Epithelial cell of proximal tubule (primary cell): ENCODE measurements at regions not wholly inside any gene's neighbourhood (a gene's known extent, or its start where the extent isn't known, plus 50 kb on each side); places are given as distances from the start of the nearest gene placed in this dataset.

Experiments
- DNase-seq: peaks from one replicate; pipeline ENCODE4 v3.0.0-alpha.2; 2011; ENCODE audit warnings: low read depth
- H3K4me3 ChIP-seq: 2 replicates; pipeline ENCODE4 v1.5.1; 2011; ENCODE audit warnings: low read depth, mild to moderate bottlenecking, low read length
- TF ChIP-seq, protein P1 (sequence below): conservative IDR thresholded peaks from 2 replicates; pipeline ENCODE4 v1.5.1; 2012; ENCODE audit warnings: low read depth, mild to moderate bottlenecking, low read length

DNA sequence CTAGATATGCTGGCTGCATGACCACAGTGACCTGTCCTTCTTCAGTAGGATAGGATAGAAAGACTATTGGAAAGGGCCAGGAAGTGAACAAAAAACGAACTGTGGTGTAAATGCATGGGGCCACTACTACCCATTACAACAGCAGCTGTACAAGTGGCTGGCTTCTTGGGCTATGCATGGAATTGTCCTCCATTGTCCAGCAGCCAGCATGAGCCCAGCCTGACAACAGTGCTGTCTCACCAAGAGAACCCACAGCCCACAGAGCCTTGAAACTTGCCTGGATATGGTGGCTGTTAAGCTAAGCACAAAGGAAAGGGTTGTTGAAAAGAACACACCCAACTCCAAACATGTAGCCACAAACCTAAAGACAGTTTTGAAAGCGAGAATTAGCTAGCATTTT, 330.2 kb upstream of the F9 start:
- TF ChIP-seq, protein P1, sequence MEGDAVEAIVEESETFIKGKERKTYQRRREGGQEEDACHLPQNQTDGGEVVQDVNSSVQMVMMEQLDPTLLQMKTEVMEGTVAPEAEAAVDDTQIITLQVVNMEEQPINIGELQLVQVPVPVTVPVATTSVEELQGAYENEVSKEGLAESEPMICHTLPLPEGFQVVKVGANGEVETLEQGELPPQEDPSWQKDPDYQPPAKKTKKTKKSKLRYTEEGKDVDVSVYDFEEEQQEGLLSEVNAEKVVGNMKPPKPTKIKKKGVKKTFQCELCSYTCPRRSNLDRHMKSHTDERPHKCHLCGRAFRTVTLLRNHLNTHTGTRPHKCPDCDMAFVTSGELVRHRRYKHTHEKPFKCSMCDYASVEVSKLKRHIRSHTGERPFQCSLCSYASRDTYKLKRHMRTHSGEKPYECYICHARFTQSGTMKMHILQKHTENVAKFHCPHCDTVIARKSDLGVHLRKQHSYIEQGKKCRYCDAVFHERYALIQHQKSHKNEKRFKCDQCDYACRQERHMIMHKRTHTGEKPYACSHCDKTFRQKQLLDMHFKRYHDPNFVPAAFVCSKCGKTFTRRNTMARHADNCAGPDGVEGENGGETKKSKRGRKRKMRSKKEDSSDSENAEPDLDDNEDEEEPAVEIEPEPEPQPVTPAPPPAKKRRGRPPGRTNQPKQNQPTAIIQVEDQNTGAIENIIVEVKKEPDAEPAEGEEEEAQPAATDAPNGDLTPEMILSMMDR, result no peak
- no peak overlapping the region for H3K4me3 ChIP-seq

GRCh38 chrX:139199933-139200332, 330.6 kb upstream of the F9 start:
- H3K4me3 ChIP-seq, result no peak overlapping the region

More for the DNA sequence above, 330.2 kb upstream of the F9 start:
- DNase-seq, result no peak

GRCh38 chrX:139198936-139199335, 331.6 kb upstream of the F9 start:
- no peak overlapping the region for H3K4me3 ChIP-seq
- DNase-seq, result no peak
- TF ChIP-seq, protein P1, result no peak

More at GRCh38 chrX:139199933-139200332, 330.6 kb upstream of the F9 start:
- DNase-seq, result no peak
- TF ChIP-seq, protein P1, result no peak

DNA sequence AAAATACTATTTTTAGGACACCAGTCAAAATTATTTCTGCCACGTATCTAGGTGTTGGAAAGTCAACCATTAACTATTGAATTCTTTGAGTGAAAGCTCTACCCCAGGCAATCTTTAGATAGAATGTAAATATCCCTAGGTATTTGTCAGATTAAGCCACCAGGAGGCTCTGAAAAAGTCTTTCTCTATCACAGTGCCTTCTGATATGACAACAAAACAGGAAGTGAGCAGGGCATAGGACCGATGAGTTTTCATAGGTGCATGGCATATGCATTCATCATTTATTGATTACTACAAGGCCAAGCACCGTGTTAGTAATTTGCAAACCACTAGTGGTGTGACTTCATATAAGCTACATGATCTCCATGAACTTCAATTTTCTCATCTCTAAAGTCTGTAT, 333.6 kb upstream of the F9 start:
- no peak for DNase-seq
- TF ChIP-seq, protein P1, result no peak
- H3K4me3 ChIP-seq, result no peak overlapping the region

- TF ChIP-seq, protein P1, result no peak
- peak overlapping the region; percentile 54 for H3K4me3 ChIP-seq
- DNase-seq, result no peak
Observed at GRCh38 chrX:139194571-139195280, 335.8 kb upstream of the F9 start.

- TF ChIP-seq, protein P1, result no peak
Observed at GRCh38 chrX:139192386-139192961, 338.1 kb upstream of the F9 start.

DNA sequence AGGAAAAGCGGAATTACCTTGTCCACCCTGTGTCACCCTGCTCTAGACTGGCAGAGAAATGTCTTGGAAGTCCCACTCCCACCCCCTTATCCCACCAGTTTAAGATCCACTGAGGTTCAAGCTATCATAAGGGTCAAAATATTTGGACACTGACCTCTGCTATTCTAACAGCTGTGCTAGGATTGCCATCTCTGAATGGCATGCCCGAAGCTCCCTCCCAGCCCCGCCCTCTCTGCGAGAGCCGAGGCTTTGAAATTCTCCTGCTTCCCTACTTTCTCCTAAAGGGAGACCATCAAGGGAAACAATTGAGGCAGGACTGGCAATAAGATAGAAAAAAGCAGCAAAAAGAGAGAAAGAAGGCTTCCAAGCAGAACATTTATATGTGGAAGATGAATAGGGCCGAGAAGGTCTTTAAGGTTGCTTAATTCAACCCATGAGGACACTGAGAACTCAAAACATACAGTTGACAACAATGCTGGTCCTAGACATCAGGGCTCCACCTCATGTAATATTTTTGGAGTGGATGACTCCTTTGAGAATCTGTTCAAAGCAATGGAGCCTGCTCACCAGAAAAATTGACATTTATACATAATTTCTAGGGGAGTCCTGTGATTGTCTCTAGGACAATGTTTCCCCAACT, 338.7 kb upstream of the F9 start:
- TF ChIP-seq, protein P1, result no peak
- no peak for DNase-seq
- H3K4me3 ChIP-seq, result no peak overlapping the region

More at GRCh38 chrX:139192386-139192961, 338.1 kb upstream of the F9 start:
- no peak for DNase-seq
- H3K4me3 ChIP-seq, result no peak overlapping the region
